ENCODE measurements at regions not wholly inside any gene's neighbourhood (a gene's known extent, or its start where the extent isn't known, plus 50 kb on each side); places are given as distances from the start of the nearest gene placed in this dataset.

- H4K20me1 ChIP-seq (ENCODE audit: insufficient read depth, low read length) = no peaks in the 10 kb centered on the region
- H3K9ac ChIP-seq (ENCODE audit: low read length) = no peak overlapping the region
- H3K4me1 ChIP-seq (ENCODE audit: insufficient read depth, low read length) = no peaks in the 10 kb centered on the region
- H3K27me3 ChIP-seq (ENCODE audit: insufficient read depth, low read length) = no peaks in the 10 kb centered on the region
- no peak overlapping the region for H3K4me3 Mint-ChIP-seq (ENCODE audit: unreplicated experiment)
- no peaks in the 10 kb centered on the region for H3K27me3 Mint-ChIP-seq (ENCODE audit: low read depth, unreplicated experiment)
- no peak overlapping the region for H3K4me2 ChIP-seq (ENCODE audit: low read length)
- peaks cover 11% of the 10 kb centered on the region for H3K9me3 Mint-ChIP-seq (ENCODE audit: unreplicated experiment)
- no peak overlapping the region for H3K4me3 ChIP-seq (ENCODE audit: insufficient read depth, low read depth, low read length)
- no peak for DNase-seq (ENCODE audit: low read depth)
- no peaks in the 10 kb centered on the region for H3K9me3 ChIP-seq (ENCODE audit: insufficient read depth, low read depth, low read length)
- H3K36me3 ChIP-seq (ENCODE audit: insufficient read depth, low read length) = no peaks in the 10 kb centered on the region
- H3K79me2 ChIP-seq (ENCODE audit: insufficient read depth, low read length) = no peaks in the 10 kb centered on the region
- H3K36me3 Mint-ChIP-seq (ENCODE audit: low read depth, unreplicated experiment) = peaks cover 4% of the 10 kb centered on the region
- H3K27ac Mint-ChIP-seq (ENCODE audit: unreplicated experiment) = no peak overlapping the region
- TF ChIP-seq EZH2 (IDR thresholded peaks at IDR 0.05; ENCODE audit: insufficient read depth, low read length) (no peak), CTCF (IDR thresholded peaks at IDR 0.05; ENCODE audit: insufficient read depth, low read depth, low read length) (no peak)
- H3K27ac ChIP-seq (ENCODE audit: low read depth, low read length) = no peak overlapping the region
- no peak for FAIRE-seq
- peaks cover 4% of the 10 kb centered on the region for H3K4me1 Mint-ChIP-seq (ENCODE audit: low read depth, unreplicated experiment)
- no peak overlapping the region for H2AFZ ChIP-seq (ENCODE audit: low read depth, low read length)
Measured at GRCh38 chr7:81080553-81080952, 161.7 kb upstream of the SEMA3C start.

GRCh38 chr7:81079746-81080145 lies 160.9 kb upstream of the SEMA3C start:
- FAIRE-seq = no peak

GRCh38 chr7:81075150-81075549 lies 156.3 kb upstream of the SEMA3C start:
- H3K27ac ChIP-seq (ENCODE audit: low read depth, low read length) = no peak overlapping the region
- DNase-seq (ENCODE audit: low read depth) = peak; percentile 77
- FAIRE-seq = no peak

More at GRCh38 chr7:81079746-81080145, 160.9 kb upstream of the SEMA3C start:
- Mint-ChIP-seq H3K27me3 (ENCODE audit: low read depth, unreplicated experiment) (no peaks in the 10 kb centered on the region), H3K27ac (ENCODE audit: unreplicated experiment) (no peak overlapping the region), H3K4me3 (ENCODE audit: unreplicated experiment) (no peak overlapping the region), H3K4me1 (ENCODE audit: low read depth, unreplicated experiment) (peaks cover 8% of the 10 kb centered on the region), H3K9me3 (ENCODE audit: unreplicated experiment) (peaks cover 11% of the 10 kb centered on the region), H3K36me3 (ENCODE audit: low read depth, unreplicated experiment) (peaks cover 4% of the 10 kb centered on the region)
- Histone ChIP-seq H3K9ac (ENCODE audit: low read length) (no peak overlapping the region), H3K4me1 (ENCODE audit: insufficient read depth, low read length) (peaks cover 5% of the 10 kb centered on the region), H3K9me3 (ENCODE audit: insufficient read depth, low read depth, low read length) (no peaks in the 10 kb centered on the region), H3K36me3 (ENCODE audit: insufficient read depth, low read length) (no peaks in the 10 kb centered on the region), H3K27me3 (ENCODE audit: insufficient read depth, low read length) (no peaks in the 10 kb centered on the region), H3K4me2 (ENCODE audit: low read length) (no peak overlapping the region), H3K4me3 (ENCODE audit: insufficient read depth, low read depth, low read length) (no peak overlapping the region), H3K79me2 (ENCODE audit: insufficient read depth, low read length) (no peaks in the 10 kb centered on the region), H4K20me1 (ENCODE audit: insufficient read depth, low read length) (no peaks in the 10 kb centered on the region), H3K27ac (ENCODE audit: low read depth, low read length) (no peak overlapping the region), H2AFZ (ENCODE audit: low read depth, low read length) (no peak overlapping the region)
- TF ChIP-seq EZH2 (IDR thresholded peaks at IDR 0.05; ENCODE audit: insufficient read depth, low read length) = no peak
- no peak for DNase-seq (ENCODE audit: low read depth)

More at GRCh38 chr7:81075150-81075549, 156.3 kb upstream of the SEMA3C start:
- Mint-ChIP-seq H3K9me3 (ENCODE audit: unreplicated experiment) (peaks cover 11% of the 10 kb centered on the region), H3K27me3 (ENCODE audit: low read depth, unreplicated experiment) (no peaks in the 10 kb centered on the region), H3K36me3 (ENCODE audit: low read depth, unreplicated experiment) (peaks cover 4% of the 10 kb centered on the region), H3K4me3 (ENCODE audit: unreplicated experiment) (no peak overlapping the region), H3K4me1 (ENCODE audit: low read depth, unreplicated experiment) (peaks cover 14% of the 10 kb centered on the region), H3K27ac (ENCODE audit: unreplicated experiment) (no peak overlapping the region)
- H3K9me3 ChIP-seq (ENCODE audit: insufficient read depth, low read depth, low read length) = no peaks in the 10 kb centered on the region
- H3K9ac ChIP-seq (ENCODE audit: low read length) = no peak overlapping the region
- no peaks in the 10 kb centered on the region for H3K27me3 ChIP-seq (ENCODE audit: insufficient read depth, low read length)
- TF ChIP-seq CTCF (IDR thresholded peaks at IDR 0.05; ENCODE audit: insufficient read depth, low read depth, low read length) = no peak
- TF ChIP-seq EZH2 (IDR thresholded peaks at IDR 0.05; ENCODE audit: insufficient read depth, low read length) = no peak
- H3K79me2 ChIP-seq (ENCODE audit: insufficient read depth, low read length) = no peaks in the 10 kb centered on the region
- no peak overlapping the region for H3K4me3 ChIP-seq (ENCODE audit: insufficient read depth, low read depth, low read length)
- no peaks in the 10 kb centered on the region for H4K20me1 ChIP-seq (ENCODE audit: insufficient read depth, low read length)
- peaks cover 10% of the 10 kb centered on the region for H3K4me1 ChIP-seq (ENCODE audit: insufficient read depth, low read length)
- no peak overlapping the region for H3K4me2 ChIP-seq (ENCODE audit: low read length)
- H2AFZ ChIP-seq (ENCODE audit: low read depth, low read length) = no peak overlapping the region
- no peaks in the 10 kb centered on the region for H3K36me3 ChIP-seq (ENCODE audit: insufficient read depth, low read length)

All from astrocyte (in vitro differentiated cells and primary cell).